GM12878 (cell line): ENCODE measurements at regions not wholly inside any gene's neighbourhood (a gene's known extent, or its start where the extent isn't known, plus 50 kb on each side); places are given as distances from the start of the nearest gene placed in this dataset.
A peak's percentile ranks its signal among the peaks of the same experiment; 100 is the strongest.

ENCODE experiments used
- ATAC-seq: fragments of 200-7000 bp; cut with Tn5 transposase; 3 replicates; pipeline ENCODE4 v1.9.1; 2020; ENCODE audit warnings: mild to moderate bottlenecking, moderate library complexity
- BruUV-seq: library from RNA; stranded (reverse); fragments of 400-500 nt; replicated peaks from 2 replicates; lab custom pipeline; 2021; lab: Mats Ljungman, UMichigan
- CTCF ChIA-PET: fragments of 300-600 bp; sonication (Branson Sonifier 250); formaldehyde crosslinking; extraction: SDS; loops from one replicate; lab custom pipeline; 2021; ENCODE audit warnings: inconsistent platforms; lab: Yijun Ruan, JAX
- POLR2A ChIA-PET: fragments of 350-600 bp; formaldehyde crosslinking; extraction: SDS; loops from one replicate; lab custom pipeline; 2021; ENCODE audit warnings: inconsistent platforms; lab: Charles Lee
- RAD21 ChIA-PET: fragments of 300-600 bp; sonication (Branson Sonifier 250); formaldehyde crosslinking; loops from one replicate; lab custom pipeline; 2023; ENCODE audit warnings: antibody characterized with exemption; ENCODE audit not compliant: unreplicated experiment; lab: Charles Lee
- SMC1A ChIA-PET: fragments of 300-600 bp; sonication (Branson Sonifier 250); formaldehyde crosslinking; loops from one replicate; lab custom pipeline; 2023; ENCODE audit not compliant: unreplicated experiment, uncharacterized antibody; lab: Charles Lee
- DNase-seq: peaks from one replicate; pipeline ENCODE4 v3.0.0-alpha.2; 2011; ENCODE audit warnings: low read depth, low spot score
- FAIRE-seq: peaks from 3 replicates; lab custom pipeline; 2011; peaks lifted over from hg19 to GRCh38; lab: Jason Lieb, UNC
- H2AFZ ChIP-seq: 2 replicates; pipeline ENCODE4 v1.6.0; 2011; ENCODE audit warnings: low read depth, low read length, control low read depth; ENCODE audit not compliant: control insufficient read depth
- H3K27ac ChIP-seq: 2 replicates; pipeline ENCODE4 v1.5.1; 2011; ENCODE audit warnings: control low read depth; ENCODE audit not compliant: control insufficient read depth, insufficient read depth
- H3K27me3 ChIP-seq, 2 experiments: replicated peaks in 1 of 2; 2 replicates each; pipeline versions ENCODE4 v1.6.0 to v1.6.1; 2011; ENCODE audit warnings: low read length in 1 of 2; ENCODE audit not compliant: control insufficient read depth in 2 of 2, insufficient read depth in 2 of 2
- H3K36me3 ChIP-seq, 2 experiments: 2 replicates each; pipeline ENCODE4 v1.5.1; 2011; ENCODE audit warnings: low read length in 1 of 2; ENCODE audit not compliant: control insufficient read depth in 2 of 2, insufficient read depth in 2 of 2
- H3K4me1 ChIP-seq: 2 replicates; pipeline ENCODE4 v1.6.1; 2011; ENCODE audit warnings: mild to moderate bottlenecking, low read length, moderate library complexity, mixed read lengths; ENCODE audit not compliant: control insufficient read depth, insufficient read depth
- H3K4me2 ChIP-seq: 2 replicates; pipeline ENCODE4 v1.6.0; 2011; ENCODE audit warnings: control low read depth; ENCODE audit not compliant: control insufficient read depth, insufficient read depth
- H3K4me3 ChIP-seq: fragments of 200-600 bp; sonication (generic); 2 replicates; pipeline ENCODE4 v1.5.1; 2016
- H3K79me2 ChIP-seq: 2 replicates; pipeline ENCODE4 v1.6.0; 2011; ENCODE audit warnings: low read length; ENCODE audit not compliant: control insufficient read depth, insufficient read depth
- H3K9ac ChIP-seq: 2 replicates; pipeline ENCODE4 v1.8.0; 2011; ENCODE audit warnings: low read length, control low read depth, mixed read lengths; ENCODE audit not compliant: control insufficient read depth, insufficient read depth
- H3K9me3 ChIP-seq: replicated peaks from 3 replicates; pipeline ENCODE4 v1.5.1; 2011; ENCODE audit warnings: mild to moderate bottlenecking, low read length; ENCODE audit not compliant: control insufficient read depth, insufficient read depth
- H4K20me1 ChIP-seq: 2 replicates; pipeline ENCODE4 v1.6.0; 2011; ENCODE audit not compliant: control insufficient read depth, insufficient read depth
- RAD21 ChIP-seq: IDR thresholded peaks from 2 replicates; pipeline ENCODE4 v1.6.1; 2011; ENCODE audit warnings: mild to moderate bottlenecking, low read depth, low read length, moderate library complexity; ENCODE audit not compliant: insufficient read depth
- SMC3 ChIP-seq: IDR thresholded peaks from 2 replicates; pipeline ENCODE4 v1.6.1; 2011; ENCODE audit warnings: low read length, improper control_type of control experiment, borderline replicate concordance
- TCF7 ChIP-seq: IDR thresholded peaks from 2 replicates; pipeline ENCODE4 v1.6.1; 2014; ENCODE audit warnings: antibody characterized with exemption, borderline replicate concordance
- ZZZ3 ChIP-seq: IDR thresholded peaks from 2 replicates; pipeline ENCODE4 v1.6.1; 2011; ENCODE audit warnings: low read depth; ENCODE audit not compliant: control insufficient read depth, insufficient read length
- WGBS: methylation state at CpG from one replicate; pipeline ENCODE4 v1.1.6; 2016; ENCODE audit warnings: low lambda C conversion rate; ENCODE audit not compliant: insufficient replicate concordance, insufficient coverage; ENCODE audit errors: missing lambda C conversion rate; 5-methylcytosine and 5-hydroxymethylcytosine counted together
- in situ Hi-C: fragments of 300-500 bp; cut with MboI; formaldehyde crosslinking; loops from 9 replicates; pipeline ENCODE4 v1.14.3; 2018; ENCODE audit warnings: mixed read lengths
- intact Hi-C: fragments of 100-400 bp; cut with micrococcal nuclease; formaldehyde crosslinking; loops from one replicate; pipeline ENCODE4 v1.14.2; 2022; ENCODE audit not compliant: unreplicated experiment
- TF ChIP-seq, protein P1 (sequence below), 3 experiments: IDR thresholded peaks in 2 of 3; conservative IDR thresholded peaks in 1 of 3; 2 replicates each; pipeline ENCODE4 v1.5.1; 2011; ENCODE audit warnings: low read depth in 3 of 3, low read length in 3 of 3, mild to moderate bottlenecking in 3 of 3, control low read depth in 2 of 3, moderate library complexity in 2 of 3, inconsistent platforms in 1 of 3, mixed read lengths in 1 of 3; ENCODE audit not compliant: control insufficient read depth in 2 of 3, insufficient read depth in 1 of 3; ENCODE audit errors: extremely low read depth in 1 of 3

DNA sequence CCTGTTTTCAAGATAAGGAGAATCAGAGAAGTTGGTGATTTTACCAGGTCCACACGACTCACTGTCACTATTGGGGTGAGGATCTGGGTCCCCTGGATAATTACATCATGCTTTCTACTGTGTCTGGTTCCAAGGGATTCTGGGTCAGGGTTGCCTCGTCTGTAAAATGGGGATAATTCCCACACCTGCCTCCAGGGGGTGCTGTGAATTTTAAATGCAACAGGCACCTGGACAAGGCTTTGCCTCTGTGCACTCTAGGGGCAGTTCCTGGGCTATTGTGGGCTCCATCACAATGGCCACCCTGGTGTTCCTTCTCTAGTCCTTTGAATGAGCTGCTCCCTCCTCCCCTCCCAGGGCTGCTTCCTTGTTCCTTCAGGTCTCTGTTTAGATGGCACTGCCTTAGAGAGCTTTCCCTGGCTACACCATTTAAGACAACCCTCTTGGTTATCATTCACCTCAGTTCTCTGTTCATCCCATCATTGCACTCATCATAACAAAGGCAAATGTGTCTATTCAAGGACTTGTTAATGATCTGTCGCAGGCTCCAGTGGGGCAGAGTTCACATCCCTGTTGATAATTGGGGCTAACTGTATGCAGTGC, 178.6 kb downstream of the MIAT start:
- Histone ChIP-seq H4K20me1 (no peaks in the 10 kb centered on the region), H3K4me3 (no peak overlapping the region), H2AFZ (no peak overlapping the region), H3K4me1 (no peaks in the 10 kb centered on the region), H3K27ac (no peak overlapping the region), H3K9me3 (no peaks in the 10 kb centered on the region), H3K27me3 (no peaks in the 10 kb centered on the region), H3K4me2 (no peak overlapping the region), H3K36me3 (no peaks in the 10 kb centered on the region), H3K9ac (no peak overlapping the region), H3K79me2 (no peaks in the 10 kb centered on the region)
- in situ Hi-C loops, result no loop called here
- SMC1A ChIA-PET, result no interaction called here
- intact Hi-C loops, result no loop called here
- FAIRE-seq (peak; percentile 72), ATAC-seq (peak; percentile 89), DNase-seq (no peak)
- 12% methylated on average over 3 of the region's 3 CpGs for WGBS
- CTCF ChIA-PET, result interaction anchor here (1.0 kb wide), 1 partner anchor 102 kb away, joined by 3 read pairs; no protein-coding TSS in a partner anchor
- TF ChIP-seq SMC3 (peak; percentile 41; the same call in 1 of the 2 replicates), ZZZ3 (no peak), TCF7 (no peak), RAD21 (peak; percentile 58)
- TF ChIP-seq, protein P1, sequence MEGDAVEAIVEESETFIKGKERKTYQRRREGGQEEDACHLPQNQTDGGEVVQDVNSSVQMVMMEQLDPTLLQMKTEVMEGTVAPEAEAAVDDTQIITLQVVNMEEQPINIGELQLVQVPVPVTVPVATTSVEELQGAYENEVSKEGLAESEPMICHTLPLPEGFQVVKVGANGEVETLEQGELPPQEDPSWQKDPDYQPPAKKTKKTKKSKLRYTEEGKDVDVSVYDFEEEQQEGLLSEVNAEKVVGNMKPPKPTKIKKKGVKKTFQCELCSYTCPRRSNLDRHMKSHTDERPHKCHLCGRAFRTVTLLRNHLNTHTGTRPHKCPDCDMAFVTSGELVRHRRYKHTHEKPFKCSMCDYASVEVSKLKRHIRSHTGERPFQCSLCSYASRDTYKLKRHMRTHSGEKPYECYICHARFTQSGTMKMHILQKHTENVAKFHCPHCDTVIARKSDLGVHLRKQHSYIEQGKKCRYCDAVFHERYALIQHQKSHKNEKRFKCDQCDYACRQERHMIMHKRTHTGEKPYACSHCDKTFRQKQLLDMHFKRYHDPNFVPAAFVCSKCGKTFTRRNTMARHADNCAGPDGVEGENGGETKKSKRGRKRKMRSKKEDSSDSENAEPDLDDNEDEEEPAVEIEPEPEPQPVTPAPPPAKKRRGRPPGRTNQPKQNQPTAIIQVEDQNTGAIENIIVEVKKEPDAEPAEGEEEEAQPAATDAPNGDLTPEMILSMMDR (IDR thresholded peaks at IDR 0.05 in 2 of 3, conservative IDR thresholded peaks at IDR 0.05 in 1 of 3; ENCODE audit: control insufficient read depth in 2 of 3, extremely low read depth in 1 of 3, insufficient read depth in 1 of 3, low read depth in 3 of 3, low read length in 3 of 3), result peak; percentile 55 to 82 (median 59)
- POLR2A ChIA-PET, result no interaction called here
- BruUV-seq, result no TSS peak
- RAD21 ChIA-PET, result no interaction called here
